ENCODE measurements at regions not wholly inside any gene's neighbourhood (a gene's known extent, or its start where the extent isn't known, plus 50 kb on each side); places are given as distances from the start of the nearest gene placed in this dataset.

GRCh38 chr4:28482580-28483270, 1622.1 kb downstream of the STIM2 start:
- TF ChIP-seq HOXB5 (CRISPR knock-in tag; IDR thresholded peaks at IDR 0.05) (no peak), ZSCAN20 (CRISPR knock-in tag; IDR thresholded peaks at IDR 0.05) (no peak), GATA3 (IDR thresholded peaks at IDR 0.05; ENCODE audit: borderline replicate concordance) (no peak), CBX2 (IDR thresholded peaks at IDR 0.05; ENCODE audit: borderline replicate concordance, low read depth) (no peak), CHD4 (IDR thresholded peaks at IDR 0.05; ENCODE audit: borderline replicate concordance) (no peak), JUN (IDR thresholded peaks at IDR 0.05) (no peak), TP53 (CRISPR knock-in tag; IDR thresholded peaks at IDR 0.05) (no peak), EHMT2 (IDR thresholded peaks at IDR 0.05; ENCODE audit: low read depth) (no peak), MAZ (IDR thresholded peaks at IDR 0.05; ENCODE audit: borderline replicate concordance, low read depth, low read length) (no peak), NPAS2 (CRISPR knock-in tag; IDR thresholded peaks at IDR 0.05; ENCODE audit: borderline replicate concordance) (no peak), TFCP2L1 (CRISPR knock-in tag; IDR thresholded peaks at IDR 0.05) (no peak), NR3C1 (IDR thresholded peaks at IDR 0.05) (no peak)
- TF ChIP-seq, protein P1, sequence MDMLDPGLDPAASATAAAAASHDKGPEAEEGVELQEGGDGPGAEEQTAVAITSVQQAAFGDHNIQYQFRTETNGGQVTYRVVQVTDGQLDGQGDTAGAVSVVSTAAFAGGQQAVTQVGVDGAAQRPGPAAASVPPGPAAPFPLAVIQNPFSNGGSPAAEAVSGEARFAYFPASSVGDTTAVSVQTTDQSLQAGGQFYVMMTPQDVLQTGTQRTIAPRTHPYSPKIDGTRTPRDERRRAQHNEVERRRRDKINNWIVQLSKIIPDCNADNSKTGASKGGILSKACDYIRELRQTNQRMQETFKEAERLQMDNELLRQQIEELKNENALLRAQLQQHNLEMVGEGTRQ (IDR thresholded peaks at IDR 0.05), result no peak
- ChIA-PET CTCF (no interaction called here), POLR2A (no interaction called here)
- no peaks in the 10 kb centered on the region for H3K4me1 ChIP-seq
- no peak overlapping the region for H3K27ac ChIP-seq
- 37% methylated on average over 7 of the region's 7 CpGs for WGBS (ENCODE audit: missing lambda C conversion rate)
- H3K4me2 ChIP-seq, result no peak overlapping the region
- ATAC-seq, result no peak
- H3K9me3 ChIP-seq, result no peaks in the 10 kb centered on the region
- FAIRE-seq, result no peak
- DNase-seq (ENCODE audit: low read depth in 1 of 2, low spot score in 1 of 2), result no peak
- no peak overlapping the region for H3K4me3 ChIP-seq

DNA sequence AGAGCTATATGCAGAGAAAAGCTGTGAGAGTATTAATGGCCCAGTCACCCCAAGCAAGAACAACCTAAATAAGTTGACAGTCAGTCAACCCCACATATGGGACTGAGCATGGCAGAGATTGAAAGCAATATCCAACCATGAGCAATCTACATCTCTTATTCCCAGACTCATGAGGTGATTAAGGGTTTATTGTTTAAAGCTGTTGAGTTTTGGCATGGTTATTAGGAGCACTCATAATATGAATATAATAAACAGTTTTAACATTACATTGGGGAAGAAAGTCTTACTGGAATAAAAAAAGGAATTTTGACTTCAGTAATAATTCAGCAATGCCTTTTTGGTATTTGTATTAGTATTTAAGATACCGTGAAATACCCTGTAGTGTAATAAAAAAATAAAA, 1627.4 kb downstream of the STIM2 start:
- no peaks in the 10 kb centered on the region for H3K4me1 ChIP-seq
- TF ChIP-seq REST (IDR thresholded peaks at IDR 0.05) (no peak), HOXB13 (CRISPR knock-in tag; IDR thresholded peaks at IDR 0.05; ENCODE audit: low read depth) (no peak), RARB (CRISPR knock-in tag; IDR thresholded peaks at IDR 0.05) (no peak), CHD2 (IDR thresholded peaks at IDR 0.05; ENCODE audit: low read length, partially characterized antibody) (no peak), NR3C1 (IDR thresholded peaks at IDR 0.05) (no peak), JUN (IDR thresholded peaks at IDR 0.05) (no peak), EHF (CRISPR knock-in tag; IDR thresholded peaks at IDR 0.05) (no peak), TFCP2L1 (CRISPR knock-in tag; IDR thresholded peaks at IDR 0.05) (no peak), POLR2A (IDR thresholded peaks at IDR 0.05; ENCODE audit: low read length) (no peak), MAFK (IDR thresholded peaks at IDR 0.05; ENCODE audit: partially characterized antibody) (no peak)
- no peaks in the 10 kb centered on the region for H3K9me3 ChIP-seq
- ATAC-seq (no peak), FAIRE-seq (no peak), DNase-seq (ENCODE audit: low read depth in 1 of 2, low spot score in 1 of 2) (no peak)
- H3K4me3 ChIP-seq, result no peak overlapping the region
- 27% methylated on average over 1 of the region's 1 CpG for WGBS (ENCODE audit: missing lambda C conversion rate)
- POLR2A ChIA-PET, result no interaction called here
- no peak overlapping the region for H3K4me2 ChIP-seq
- H3K27ac ChIP-seq, result no peak overlapping the region
- CTCF ChIA-PET, result no interaction called here

- no peak for TF ChIP-seq TP53 (CRISPR knock-in tag; IDR thresholded peaks at IDR 0.05)
- no peak for TF ChIP-seq FOXS1 (CRISPR knock-in tag; IDR thresholded peaks at IDR 0.05)
- Histone ChIP-seq H3K4me1 (no peaks in the 10 kb centered on the region), H3K9me3 (no peaks in the 10 kb centered on the region), H3K4me2 (no peak overlapping the region), H3K4me3 (no peak overlapping the region), H3K27ac (no peak overlapping the region)
- 51% methylated on average over 3 of the region's 3 CpGs for WGBS (ENCODE audit: missing lambda C conversion rate)
- ChIA-PET POLR2A (no interaction called here), CTCF (no interaction called here)
- DNase-seq (ENCODE audit: low read depth in 1 of 2, low spot score in 1 of 2) (no peak), ATAC-seq (no peak), FAIRE-seq (no peak)
Observed at GRCh38 chr4:28490669-28491068, 1630.0 kb downstream of the STIM2 start.
